Left forelimb (tissue), 1 donor: ENCODE measurements at regions not wholly inside any gene's neighbourhood (a gene's known extent, or its start where the extent isn't known, plus 50 kb on each side); places are given as distances from the start of the nearest gene placed in this dataset.
A peak's percentile ranks its signal among the peaks of the same experiment; 100 is the strongest.

ENCODE experiments used
- DNase-seq: peaks from one replicate; pipeline ENCODE4 v3.0.0-alpha.2; 2018; ENCODE audit warnings: low spot score

DNA sequence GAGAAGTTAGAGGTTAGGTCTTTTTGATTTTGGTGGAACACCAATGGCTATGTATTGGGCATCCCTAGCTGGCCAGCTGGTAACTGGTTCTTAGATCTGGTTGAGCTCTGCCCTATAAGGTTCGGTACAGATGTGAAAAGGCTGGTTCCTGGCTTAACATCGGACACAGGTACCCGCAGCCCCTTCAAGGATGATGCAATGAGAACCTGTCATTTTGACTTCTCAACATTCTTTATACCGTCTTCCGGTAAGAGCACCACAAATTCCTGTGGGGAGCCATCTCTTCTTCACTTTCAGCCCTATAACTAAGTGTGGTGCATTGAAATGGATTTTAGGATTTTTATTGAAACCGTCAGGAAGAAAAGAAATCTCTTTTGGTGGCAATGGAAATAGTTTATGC is 222.8 kb downstream of the ADAMTS9 start:
- no peak for DNase-seq

DNA sequence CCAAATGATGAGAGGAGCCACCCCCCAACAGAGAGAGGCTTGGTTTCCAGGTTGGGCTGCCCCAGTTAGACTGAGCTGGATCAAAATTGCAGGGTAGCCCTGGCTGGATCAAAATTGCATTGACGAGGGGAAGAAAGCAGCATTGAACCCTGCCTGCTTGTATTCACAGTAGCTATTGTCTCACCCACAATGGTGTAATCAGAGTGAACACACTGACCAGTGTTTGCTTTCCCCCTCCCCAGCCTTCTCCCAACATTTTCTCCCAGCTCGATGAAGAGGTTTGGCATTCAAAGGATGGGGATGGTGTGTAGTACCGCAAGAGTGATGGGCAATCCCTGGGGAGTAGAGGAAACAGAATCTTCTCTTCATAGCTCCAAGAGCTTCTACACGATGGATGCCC is 223.8 kb downstream of the ADAMTS9 start:
- DNase-seq: no peak

DNA sequence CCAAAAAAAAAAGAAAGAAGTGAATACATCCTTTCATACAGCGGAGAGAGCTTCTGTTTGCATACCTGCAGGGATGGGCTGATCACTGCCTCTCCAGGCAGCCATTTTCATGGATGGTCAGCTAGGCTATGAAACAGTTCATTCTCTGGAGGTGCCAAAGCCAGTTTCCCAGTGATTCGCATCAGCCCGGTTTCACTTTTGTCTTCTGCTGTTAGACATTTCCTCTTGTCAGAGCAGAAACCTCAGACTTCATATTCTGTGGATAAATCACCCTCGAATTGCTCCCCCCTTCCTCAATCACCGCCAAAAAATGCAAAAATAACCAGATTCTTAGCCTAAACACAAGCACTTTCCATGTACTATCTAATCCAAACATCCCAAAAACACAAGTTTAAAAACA is 225.6 kb downstream of the ADAMTS9 start:
- no peak for DNase-seq

GRCh38 chr3:64460877-64461276 is 226.9 kb downstream of the ADAMTS9 start:
- no peak for DNase-seq

GRCh38 chr3:64460141-64460730 is 227.6 kb downstream of the ADAMTS9 start:
- DNase-seq: no peak

GRCh38 chr3:64459711-64460110 is 228.1 kb downstream of the ADAMTS9 start:
- no peak for DNase-seq

- no peak for DNase-seq
Observed at GRCh38 chr3:64457811-64458210, 230.0 kb downstream of the ADAMTS9 start.

GRCh38 chr3:64456674-64457073 is 231.1 kb downstream of the ADAMTS9 start:
- DNase-seq: no peak

- DNase-seq: no peak
Observed at GRCh38 chr3:64455351-64455750, 230.1 kb upstream of the PRICKLE2 start.

DNA sequence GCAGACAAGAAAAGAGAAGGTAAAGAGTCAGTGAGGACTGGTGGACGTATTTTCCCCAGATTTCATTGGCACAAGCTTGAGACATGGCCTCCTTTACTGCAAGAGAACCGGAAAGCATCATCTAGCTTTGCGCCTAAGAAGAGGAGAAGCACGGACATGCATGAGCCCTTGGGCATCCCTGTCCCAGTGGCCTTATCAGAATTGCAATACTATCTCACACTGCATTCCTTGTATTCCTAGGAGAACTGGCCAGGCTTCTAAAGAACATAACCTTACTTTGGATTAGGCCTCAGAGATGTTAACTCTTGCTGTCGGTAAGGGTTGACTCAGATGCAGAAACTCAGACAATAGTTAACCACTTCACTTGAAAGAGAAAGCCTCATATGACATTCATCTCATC is 229.5 kb upstream of the PRICKLE2 start:
- no peak for DNase-seq

DNA sequence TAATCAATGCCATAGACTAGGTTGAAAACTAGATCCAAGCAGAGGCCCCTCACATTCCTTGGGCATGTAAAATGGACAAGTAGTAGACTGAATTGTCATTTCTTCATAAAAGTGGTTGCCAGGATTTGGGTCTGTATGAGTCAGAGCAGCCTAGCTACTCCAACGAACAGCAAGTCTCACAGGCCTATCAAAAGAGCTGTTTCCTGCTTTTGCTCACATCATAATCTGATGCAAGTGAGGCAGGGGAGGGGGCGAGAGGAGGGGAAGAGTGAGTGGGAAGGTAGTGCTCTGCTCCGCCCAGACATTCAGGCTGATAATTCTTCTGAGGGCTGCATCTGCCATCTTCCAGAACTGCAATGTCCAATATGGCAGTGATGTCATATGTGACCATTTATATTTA is 228.9 kb upstream of the PRICKLE2 start:
- DNase-seq: no peak

GRCh38 chr3:64451283-64452012 is 226.2 kb upstream of the PRICKLE2 start:
- no peak for DNase-seq

- no peak for DNase-seq
Observed at GRCh38 chr3:64450396-64450956, 225.2 kb upstream of the PRICKLE2 start.

DNA sequence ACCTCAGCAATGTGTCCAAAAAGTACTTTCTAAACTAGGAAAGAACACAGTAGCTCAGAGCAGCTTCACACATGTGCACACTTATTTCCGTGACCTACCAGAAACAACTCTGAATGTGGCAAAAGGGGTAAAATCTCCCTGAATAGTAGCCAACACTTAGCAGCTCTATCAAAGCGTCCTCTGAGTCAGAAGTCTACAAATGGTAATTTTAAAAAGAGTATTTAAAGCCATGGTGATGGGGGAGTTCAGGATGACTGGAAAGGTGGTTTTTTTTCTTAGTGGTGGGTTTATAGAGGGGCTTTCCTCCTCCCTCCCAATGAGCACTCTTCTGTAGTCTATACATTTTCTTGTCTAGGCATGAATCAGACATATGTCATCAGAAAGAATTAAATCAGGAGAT is 223.8 kb upstream of the PRICKLE2 start:
- no peak for DNase-seq

GRCh38 chr3:64445944-64446300 is 220.7 kb upstream of the PRICKLE2 start:
- no peak for DNase-seq

GRCh38 chr3:64445109-64445943 is 220.1 kb upstream of the PRICKLE2 start:
- peak; percentile 76 for DNase-seq

DNA sequence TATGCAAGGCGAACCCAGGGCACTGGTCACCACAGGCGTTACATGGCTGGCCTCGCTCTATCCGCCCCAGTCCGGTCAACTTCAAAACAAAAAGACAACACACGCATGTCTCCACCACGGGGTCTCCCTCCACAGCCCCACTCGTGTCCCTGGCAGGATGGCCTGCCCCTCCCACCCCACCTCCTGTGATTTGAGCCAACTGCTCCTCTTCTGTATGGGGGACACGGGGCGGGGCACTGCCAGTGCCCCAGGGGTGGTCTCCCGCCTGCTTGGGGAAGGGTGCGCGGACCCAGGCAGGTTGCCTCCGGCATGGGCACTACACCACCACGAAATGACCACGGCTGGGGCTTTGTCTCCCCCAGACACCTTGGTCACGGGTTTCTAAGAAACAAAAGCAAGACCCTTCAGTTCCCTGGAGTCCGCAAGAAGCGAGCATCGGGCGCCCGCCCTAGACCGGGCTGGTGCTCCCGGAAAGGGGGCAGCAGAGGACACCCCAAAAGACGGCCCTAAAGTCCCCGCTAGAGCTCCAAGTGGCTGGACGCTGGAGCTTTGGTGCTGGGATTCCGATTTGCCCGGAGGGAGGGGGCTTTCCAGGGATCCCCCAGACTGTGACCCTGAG is 219.3 kb upstream of the PRICKLE2 start:
- DNase-seq: no peak

DNA sequence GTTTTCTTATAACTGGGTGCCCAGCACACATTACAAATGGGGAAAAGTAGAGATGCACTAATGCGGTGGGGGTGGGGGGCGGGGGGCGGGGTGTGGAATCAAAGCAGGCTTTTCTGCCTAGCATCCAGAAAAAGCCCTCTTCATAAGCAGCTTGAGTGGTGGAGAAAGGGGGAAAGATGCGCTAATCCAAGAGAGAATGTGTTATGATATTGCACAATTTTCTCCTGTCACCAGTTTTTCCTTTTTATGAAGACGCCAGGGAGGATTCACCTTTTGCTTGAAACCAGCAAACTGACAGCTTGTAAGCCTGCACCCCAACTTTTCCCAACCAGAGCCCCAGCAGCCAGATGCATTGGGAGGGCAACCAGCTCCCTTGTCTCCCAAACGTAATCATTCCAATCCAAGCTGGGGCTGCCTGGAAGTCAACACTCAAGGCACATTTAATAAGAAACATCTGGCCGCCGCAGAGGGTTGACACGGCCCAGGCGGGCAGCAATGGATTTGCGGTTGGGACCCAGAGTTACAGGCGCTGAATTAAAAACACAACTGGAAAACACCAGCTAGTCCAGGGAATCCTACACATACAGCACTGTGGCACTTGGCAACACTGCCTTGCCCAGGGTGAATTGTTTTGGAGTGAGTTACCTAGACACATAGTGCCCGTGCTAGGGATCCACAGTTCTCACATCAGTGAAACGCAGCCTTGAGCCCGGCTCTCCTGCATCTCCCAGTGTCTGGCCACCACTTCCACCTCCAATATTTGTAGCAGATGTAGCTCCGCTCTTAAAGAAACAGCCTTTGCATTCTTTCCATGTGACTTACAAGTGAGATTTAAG is 218.5 kb upstream of the PRICKLE2 start:
- no peak for DNase-seq

- DNase-seq: no peak
Observed at GRCh38 chr3:64441861-64442260, 216.6 kb upstream of the PRICKLE2 start.

DNA sequence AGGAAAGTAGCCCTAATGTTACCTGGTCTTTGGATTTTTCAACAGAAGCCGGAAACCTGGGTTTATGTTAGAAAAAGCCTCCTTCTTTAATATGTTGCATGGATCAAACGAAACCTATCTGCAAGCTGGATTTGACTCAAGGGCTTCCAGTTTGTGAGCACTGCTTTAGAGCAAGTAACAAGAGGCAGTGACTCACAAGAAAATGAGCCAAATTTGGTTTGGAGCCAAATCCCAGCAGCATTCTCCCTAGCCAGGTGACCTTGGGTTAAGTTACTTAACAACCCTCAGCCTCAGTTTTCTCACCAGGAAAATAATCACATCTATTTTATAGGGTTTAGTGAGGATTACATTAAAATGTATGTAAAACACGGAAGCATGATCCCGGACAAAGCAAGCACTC is 215.2 kb upstream of the PRICKLE2 start:
- DNase-seq: no peak

- DNase-seq: no peak
Observed at GRCh38 chr3:64438812-64439211, 213.5 kb upstream of the PRICKLE2 start.

- DNase-seq: no peak
Observed at GRCh38 chr3:64438066-64438465, 212.8 kb upstream of the PRICKLE2 start.
